Heart right ventricle (tissue), 16 donors: ENCODE measurements at regions not wholly inside any gene's neighbourhood (a gene's known extent, or its start where the extent isn't known, plus 50 kb on each side); places are given as distances from the start of the nearest gene placed in this dataset.

Experiments
- ATAC-seq, 8 donors: fragments of 200-7000 bp; cut with Tn5 transposase; one replicate each; pipeline ENCODE4 v1.9.1; 2020; ENCODE audit warnings: mild to moderate bottlenecking in 8 of 8, moderate library complexity in 8 of 8, moderate number of reproducible peaks in 1 of 8
- DNase-seq, 2 donors: peaks; one replicate each; pipeline ENCODE4 v3.0.0-alpha.2; 2020
- H3K27ac ChIP-seq, 10 donors: fragments of 200-600 bp; sonication (generic) in 2 of 10; one replicate each; pipeline versions ENCODE4 v1.5.0 to v1.8.0; 2020 to 2022; ENCODE audit warnings: mild to moderate bottlenecking in 3 of 10
- H3K27me3 ChIP-seq, 7 donors: fragments of 200-600 bp; one replicate each; pipeline ENCODE4 v1.8.0; 2021 to 2022; ENCODE audit warnings: mild to moderate bottlenecking in 2 of 7
- H3K36me3 ChIP-seq, 9 donors: fragments of 200-600 bp; sonication (generic) in 1 of 9; one replicate each; pipeline versions ENCODE4 v1.5.0 to v1.8.0; 2020 to 2022; ENCODE audit warnings: mild to moderate bottlenecking in 2 of 9
- H3K4me1 ChIP-seq, 9 donors: fragments of 200-600 bp; sonication (generic) in 1 of 9; one replicate each; pipeline versions ENCODE4 v1.5.0 to v1.8.0; 2020 to 2022; ENCODE audit warnings: mild to moderate bottlenecking in 4 of 9
- H3K4me3 ChIP-seq, 10 donors: fragments of 200-600 bp; sonication (generic) in 2 of 10; one replicate each; pipeline versions ENCODE4 v1.5.0 to v1.8.0; 2020 to 2022; ENCODE audit warnings: mild to moderate bottlenecking in 7 of 10, moderate library complexity in 2 of 10
- H3K9me3 ChIP-seq, 11 donors: fragments of 200-600 bp in 10 of 11; sonication (generic) in 2 of 11; one replicate each; pipeline versions ENCODE4 v1.5.0 to v1.8.0; 2013 to 2022; ENCODE audit warnings: mild to moderate bottlenecking in 2 of 11, control low read depth in 1 of 11, moderate library complexity in 1 of 11
- CTCF ChIP-seq, 9 donors: fragments of 200-600 bp; sonication (generic) in 2 of 9; IDR thresholded peaks; one replicate each; pipeline versions ENCODE4 v1.5.0 to v1.8.0; 2021 to 2022; ENCODE audit warnings: antibody characterized with exemption in 9 of 9, mild to moderate bottlenecking in 5 of 9, moderate library complexity in 1 of 9
- WGBS, 2 donors: extraction: QIAGEN DNeasy Blood & Tissue Kit; methylation state at CpG; one replicate each; pipeline ENCODE4 v1.1.7; 2013; ENCODE audit warnings: inconsistent platforms in 1 of 2; 5-methylcytosine and 5-hydroxymethylcytosine counted together
- intact Hi-C, 10 donors: fragments of 100-400 bp; cut with DNase I; formaldehyde crosslinking; loops; one replicate each; pipeline versions ENCODE4 v1.11.1 to v1.14.2; 2022
- donor health status: Arrhythmogenic right ventricular cardiomyopathy.
- donor health status: ischemic (EF 13 %, LVEDD 7.1; RV severe dilation, severe dysfunction).
- donor health status: healthy with polysubstance abuse.
- donor health status: DM: no; HTN: yes; CAD: no.
- donor health status: DM: no; HTN: no; CAD: no.
- donor health status: ischemic (EF 25% LVEDD 6.9; RV normal size, moderate dysfunction).
- donor health status: ischemic (EF 25% LVEDD 5.7; RV mildly dilated, moderate dysfunction).
- donor health status: healthy.
- donor health status: DM: yes; HTN: yes; CAD: no.
- donor health status: Ischemic cardiomyopathy.
- donor health status: ischemic (EF 35%, LVEDD 5.7; RV mildly dilated, moderate dysfunction).
- donor health status: nonischemic (EF 11% LVEDD 7.7; RV severe dilation, severe dysfunction).
- donor health status: DM: yes; HTN: yes; CAD: no.
- donor health status: PGD.
- donor health status: ischemic (EF 29% LVEDD 5.4; RV normal size, mild dysfunction).
- donor health status: nonischemic (EF 23%, LVEDD 6.1; RV moderate dilation, normal function).

- Histone ChIP-seq H3K9me3 (peaks cover 0 to 38% (median 11%) of the 10 kb centered on the region in 11 donors), H3K27me3 (peaks cover 0 to 5% (median 0%) of the 10 kb centered on the region in 7 donors), H3K36me3 (no peaks in the 10 kb centered on the region), H3K4me3 (no peak overlapping the region), H3K27ac (no peak overlapping the region), H3K4me1 (no peaks in the 10 kb centered on the region)
- 95 to 98% methylated on average over 2 of the region's 2 CpGs for WGBS, 2 donors
- intact Hi-C loops, result no loop called here
- ATAC-seq (no peak), DNase-seq (no peak)
- TF ChIP-seq CTCF (IDR thresholded peaks at IDR 0.05), result no peak
Observed at GRCh38 chr9:113728989-113729388, 147.1 kb upstream of the ZNF618 start.

- no peak for TF ChIP-seq CTCF (IDR thresholded peaks at IDR 0.05)
- WGBS, 2 donors, result 75 to 80% methylated on average over 3 of the region's 3 CpGs
- Histone ChIP-seq H3K4me1 (no peaks in the 10 kb centered on the region), H3K4me3 (no peak overlapping the region), H3K36me3 (no peaks in the 10 kb centered on the region), H3K9me3 (peaks cover 0 to 22% (median 5%) of the 10 kb centered on the region in 11 donors), H3K27ac (no peak overlapping the region), H3K27me3 (peaks cover 0 to 7% (median 0%) of the 10 kb centered on the region in 7 donors)
- intact Hi-C loops, result loop anchor here in 8 of 10 donors (5.0 to 10.0 kb wide), 5 partner anchors 52 to 300 kb away; no protein-coding TSS in a partner anchor
- DNase-seq (no peak), ATAC-seq (no peak)
Observed at GRCh38 chr9:113734826-113735225, 141.3 kb upstream of the ZNF618 start.

- peak in 1 of 8 donors; percentile 57 for ATAC-seq
Observed at GRCh38 chr9:113737517-113738271, 138.4 kb upstream of the ZNF618 start.

GRCh38 chr9:113738496-113738892 is 137.6 kb upstream of the ZNF618 start:
- intact Hi-C loops, result loop anchor here in 8 of 10 donors (5.0 to 10.0 kb wide), 5 partner anchors 49 to 296 kb away; no protein-coding TSS in a partner anchor
- no peak for ATAC-seq
- H3K4me3 ChIP-seq, result no peak overlapping the region

More at GRCh38 chr9:113737517-113738271, 138.4 kb upstream of the ZNF618 start:
- Histone ChIP-seq H3K27ac (no peak overlapping the region), H3K9me3 (no peaks in the 10 kb centered on the region), H3K27me3 (peaks cover 0 to 23% (median 15%) of the 10 kb centered on the region in 7 donors), H3K36me3 (no peaks in the 10 kb centered on the region), H3K4me3 (no peak overlapping the region), H3K4me1 (no peaks in the 10 kb centered on the region)
- DNase-seq, result peak in 1 of 2 donors; percentile 42
- 29 to 31% methylated on average over 6 of the region's 6 CpGs for WGBS, 2 donors
- TF ChIP-seq CTCF (IDR thresholded peaks at IDR 0.05), result peak; percentile 26 to 83 (median 69)
- intact Hi-C loops, result loop anchor here in 8 of 10 donors (5.0 to 10.0 kb wide), 5 partner anchors 50 to 297 kb away; no protein-coding TSS in a partner anchor

More at GRCh38 chr9:113738496-113738892, 137.6 kb upstream of the ZNF618 start:
- no peaks in the 10 kb centered on the region for H3K9me3 ChIP-seq
- peaks cover 0 to 3% (median 0%) of the 10 kb centered on the region in 9 donors for H3K4me1 ChIP-seq
- TF ChIP-seq CTCF (IDR thresholded peaks at IDR 0.05), result no peak
- peaks cover 0 to 28% (median 15%) of the 10 kb centered on the region in 7 donors for H3K27me3 ChIP-seq
- no peaks in the 10 kb centered on the region for H3K36me3 ChIP-seq
- no peak for DNase-seq
- H3K27ac ChIP-seq, result no peak overlapping the region
- 72 to 77% methylated on average over 9 of the region's 9 CpGs for WGBS, 2 donors
